Calu3 (cell line): ENCODE measurements at regions not wholly inside any gene's neighbourhood (a gene's known extent, or its start where the extent isn't known, plus 50 kb on each side); places are given as distances from the start of the nearest gene placed in this dataset.

ENCODE experiments used
- BruUV-seq: library from RNA; stranded (reverse); fragments of 400-500 nt; replicated peaks from 2 replicates; lab custom pipeline; 2021; lab: Mats Ljungman, UMichigan
- CTCF ChIA-PET: fragments of 300-600 bp; sonication (Branson Sonifier 250); formaldehyde crosslinking; loops from one replicate; lab custom pipeline; 2022; ENCODE audit warnings: antibody characterized with exemption; lab: Charles Lee
- DNase-seq: peaks from one replicate; pipeline ENCODE4 v3.0.0; 2022
- H3K27ac Mint-ChIP-seq: one replicate; pipeline ENCODE4 v1.8.0; 2022; ENCODE audit warnings: mixed read lengths; ENCODE audit not compliant: unreplicated experiment
- H3K27me3 Mint-ChIP-seq: one replicate; pipeline ENCODE4 v1.8.0; 2022; ENCODE audit warnings: mixed read lengths; ENCODE audit not compliant: unreplicated experiment
- H3K36me3 Mint-ChIP-seq: one replicate; pipeline ENCODE4 v1.8.0; 2022; ENCODE audit warnings: mild to moderate bottlenecking, moderate library complexity, mixed read lengths; ENCODE audit not compliant: insufficient read depth, unreplicated experiment
- H3K4me1 Mint-ChIP-seq: one replicate; pipeline ENCODE4 v1.8.0; 2022; ENCODE audit warnings: mild to moderate bottlenecking, low read depth, mixed read lengths; ENCODE audit not compliant: unreplicated experiment
- H3K4me3 Mint-ChIP-seq: one replicate; pipeline ENCODE4 v1.8.0; 2022; ENCODE audit warnings: mild to moderate bottlenecking, low read depth, moderate library complexity, mixed read lengths; ENCODE audit not compliant: unreplicated experiment
- H3K9me3 Mint-ChIP-seq: one replicate; pipeline ENCODE4 v1.8.0; 2022; ENCODE audit warnings: low read depth, mixed read lengths; ENCODE audit not compliant: unreplicated experiment
- CTCF ChIP-seq: fragments of 200-600 bp; IDR thresholded peaks from one replicate; pipeline ENCODE4 v1.8.0; 2022; ENCODE audit warnings: antibody characterized with exemption; ENCODE audit not compliant: unreplicated experiment
- intact Hi-C: fragments of 100-400 bp; cut with micrococcal nuclease; formaldehyde crosslinking; loops from one replicate; pipeline ENCODE4 v1.10.0; 2022; ENCODE audit not compliant: unreplicated experiment

DNA sequence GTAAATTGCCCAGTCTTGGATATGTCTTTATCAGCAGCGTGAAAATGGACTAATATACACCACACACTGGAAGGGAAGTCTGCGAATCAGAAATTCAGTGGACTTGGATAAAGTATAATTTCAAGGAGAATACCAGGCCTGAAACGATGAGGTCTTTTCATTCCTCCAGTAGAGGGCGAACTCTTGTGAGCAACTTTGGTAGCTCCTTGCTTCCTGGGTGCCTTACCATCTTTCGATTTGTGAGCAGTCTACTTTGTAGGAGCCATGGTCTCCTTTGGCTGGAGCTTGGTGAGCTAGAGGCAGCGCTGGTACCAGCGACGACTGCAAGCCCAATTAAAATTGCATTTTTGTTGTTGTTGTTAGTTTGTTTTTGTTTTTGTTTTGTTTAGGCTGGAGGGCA is 791.9 kb downstream of the FAT4 start:
- no peak for DNase-seq
- no TSS peak for BruUV-seq
- CTCF ChIA-PET: interaction anchor here (0.7 kb wide), 1 partner anchor 161 kb away, joined by 6 read pairs; no protein-coding TSS in a partner anchor
- peaks cover 3% of the 10 kb centered on the region for H3K9me3 Mint-ChIP-seq
- intact Hi-C loops: no loop called here
- H3K27ac Mint-ChIP-seq: no peak overlapping the region
- H3K36me3 Mint-ChIP-seq: no peaks in the 10 kb centered on the region
- H3K4me3 Mint-ChIP-seq: no peak overlapping the region
- no peaks in the 10 kb centered on the region for H3K4me1 Mint-ChIP-seq
- H3K27me3 Mint-ChIP-seq: no peaks in the 10 kb centered on the region
- no peak for TF ChIP-seq CTCF

DNA sequence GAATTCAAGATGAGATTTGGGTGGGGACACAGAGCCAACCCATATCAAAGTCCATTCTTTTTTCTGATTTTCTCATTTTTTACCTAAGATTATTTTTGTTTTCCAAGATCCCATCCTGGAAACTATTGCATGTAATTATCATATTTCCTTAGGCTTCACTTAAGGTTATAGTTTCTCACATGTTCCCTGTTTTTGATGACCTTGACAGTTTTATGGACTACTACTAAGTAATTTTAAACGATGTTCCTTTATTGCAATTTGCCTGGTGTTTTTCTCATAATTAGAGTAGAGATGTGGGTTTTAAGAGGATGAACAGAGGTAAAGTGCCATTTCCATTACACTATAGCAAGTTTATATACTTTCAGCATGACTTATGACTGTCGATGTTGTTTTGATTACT is 795.1 kb downstream of the FAT4 start:
- CTCF ChIA-PET: no interaction called here
- peaks cover 8% of the 10 kb centered on the region for H3K9me3 Mint-ChIP-seq
- H3K4me3 Mint-ChIP-seq: no peak overlapping the region
- BruUV-seq: no TSS peak
- intact Hi-C loops: no loop called here
- TF ChIP-seq CTCF: no peak
- H3K27me3 Mint-ChIP-seq: no peaks in the 10 kb centered on the region
- no peak for DNase-seq
- H3K4me1 Mint-ChIP-seq: no peaks in the 10 kb centered on the region
- no peak overlapping the region for H3K27ac Mint-ChIP-seq
- H3K36me3 Mint-ChIP-seq: no peaks in the 10 kb centered on the region

- H3K9me3 Mint-ChIP-seq: peaks cover 6% of the 10 kb centered on the region
- no peak for TF ChIP-seq CTCF
- no peak overlapping the region for H3K27ac Mint-ChIP-seq
- intact Hi-C loops: no loop called here
- DNase-seq: no peak
- no peak overlapping the region for H3K4me3 Mint-ChIP-seq
- no peaks in the 10 kb centered on the region for H3K36me3 Mint-ChIP-seq
- no TSS peak for BruUV-seq
- H3K4me1 Mint-ChIP-seq: no peaks in the 10 kb centered on the region
- H3K27me3 Mint-ChIP-seq: no peaks in the 10 kb centered on the region
- CTCF ChIA-PET: no interaction called here
Observed at GRCh38 chr4:126113058-126113457, 798.3 kb downstream of the FAT4 start.

GRCh38 chr4:126123611-126124325 is 809.0 kb downstream of the FAT4 start:
- no peak overlapping the region for H3K27ac Mint-ChIP-seq

More at GRCh38 chr4:126123611-126124325, 809.0 kb downstream of the FAT4 start:
- no peak overlapping the region for H3K4me3 Mint-ChIP-seq
- intact Hi-C loops: no loop called here
- no peaks in the 10 kb centered on the region for H3K36me3 Mint-ChIP-seq
- TF ChIP-seq CTCF: no peak
- no peaks in the 10 kb centered on the region for H3K9me3 Mint-ChIP-seq
- CTCF ChIA-PET: no interaction called here
- no peak for DNase-seq
- no peaks in the 10 kb centered on the region for H3K4me1 Mint-ChIP-seq
- no peaks in the 10 kb centered on the region for H3K27me3 Mint-ChIP-seq
- BruUV-seq: no TSS peak
